Caco-2 (cell line): ENCODE measurements at regions not wholly inside any gene's neighbourhood (a gene's known extent, or its start where the extent isn't known, plus 50 kb on each side); places are given as distances from the start of the nearest gene placed in this dataset.

Source experiments
- BruUV-seq: library from RNA; stranded (reverse); fragments of 400-500 nt; replicated peaks from 2 replicates; lab custom pipeline; 2021; lab: Mats Ljungman, UMichigan
- CTCF ChIA-PET: fragments of 300-600 bp; sonication (Branson Sonifier 250); formaldehyde crosslinking; loops from one replicate; lab custom pipeline; 2022; ENCODE audit warnings: antibody characterized with exemption; lab: Charles Lee
- POLR2A ChIA-PET: fragments of 300-600 bp; sonication (Branson Sonifier 250); formaldehyde crosslinking; loops from one replicate; lab custom pipeline; 2022; ENCODE audit warnings: antibody characterized with exemption; lab: Charles Lee
- DNase-seq, 2 experiments: peaks; one replicate each; pipeline versions ENCODE4 v3.0.0 to v3.0.0-alpha.2; 2020 to 2022
- H3K27me3 ChIP-seq: replicated peaks from 2 replicates; pipeline ENCODE4 v1.6.0; 2011; ENCODE audit warnings: low read length; ENCODE audit not compliant: control insufficient read depth, insufficient read depth
- H3K36me3 ChIP-seq: 2 replicates; pipeline ENCODE4 v1.5.1; 2011; ENCODE audit warnings: low read length; ENCODE audit not compliant: control insufficient read depth, insufficient read depth
- H3K4me1 ChIP-seq: fragments of 250-450 bp; sonication (Bioruptor Pico); 2 replicates; pipeline ENCODE4 v1.5.1; 2020; ENCODE audit warnings: mild to moderate bottlenecking
- H3K4me3 ChIP-seq: 2 replicates; pipeline ENCODE4 v1.5.1; 2011; ENCODE audit warnings: low read depth, mild to moderate bottlenecking, control low read depth, low read length
- H3K9me3 ChIP-seq: fragments of 250-450 bp; sonication (Bioruptor Pico); 2 replicates; pipeline ENCODE4 v1.5.1; 2020; ENCODE audit warnings: mild to moderate bottlenecking, moderate library complexity
- H3K27ac Mint-ChIP-seq: one replicate; pipeline ENCODE4 v1.8.0; 2022; ENCODE audit warnings: mixed read lengths; ENCODE audit not compliant: unreplicated experiment
- H3K27me3 Mint-ChIP-seq: one replicate; pipeline ENCODE4 v1.8.0; 2022; ENCODE audit warnings: mixed read lengths; ENCODE audit not compliant: insufficient read depth, unreplicated experiment
- H3K36me3 Mint-ChIP-seq: one replicate; pipeline ENCODE4 v1.8.0; 2022; ENCODE audit warnings: mild to moderate bottlenecking, mixed read lengths; ENCODE audit not compliant: insufficient read depth, unreplicated experiment
- H3K4me1 Mint-ChIP-seq: one replicate; pipeline ENCODE4 v1.8.0; 2022; ENCODE audit warnings: low read depth, mixed read lengths; ENCODE audit not compliant: unreplicated experiment
- H3K4me3 Mint-ChIP-seq: one replicate; pipeline ENCODE4 v1.8.0; 2022; ENCODE audit warnings: mild to moderate bottlenecking, moderate library complexity, mixed read lengths; ENCODE audit not compliant: unreplicated experiment
- H3K9me3 Mint-ChIP-seq: one replicate; pipeline ENCODE4 v1.8.0; 2022; ENCODE audit warnings: mixed read lengths; ENCODE audit not compliant: unreplicated experiment
- intact Hi-C: fragments of 100-400 bp; cut with micrococcal nuclease; formaldehyde crosslinking; loops from one replicate; pipeline ENCODE4 v1.10.0; 2022; ENCODE audit not compliant: unreplicated experiment
- TF ChIP-seq, protein P1 (sequence below), 2 experiments: fragments of 200-600 bp in 1 of 2; IDR thresholded peaks; 1 replicate in 1 of 2; 2 replicates in 1 of 2; pipeline versions ENCODE4 v1.5.1 to v1.8.0; 2011 to 2022; ENCODE audit warnings: antibody characterized with exemption in 1 of 2, control low read depth in 1 of 2, inconsistent platforms in 1 of 2, low read depth in 1 of 2, low read length in 1 of 2, mild to moderate bottlenecking in 1 of 2, moderate library complexity in 1 of 2; ENCODE audit not compliant: insufficient read depth in 1 of 2, severe bottlenecking in 1 of 2, unreplicated experiment in 1 of 2

DNA sequence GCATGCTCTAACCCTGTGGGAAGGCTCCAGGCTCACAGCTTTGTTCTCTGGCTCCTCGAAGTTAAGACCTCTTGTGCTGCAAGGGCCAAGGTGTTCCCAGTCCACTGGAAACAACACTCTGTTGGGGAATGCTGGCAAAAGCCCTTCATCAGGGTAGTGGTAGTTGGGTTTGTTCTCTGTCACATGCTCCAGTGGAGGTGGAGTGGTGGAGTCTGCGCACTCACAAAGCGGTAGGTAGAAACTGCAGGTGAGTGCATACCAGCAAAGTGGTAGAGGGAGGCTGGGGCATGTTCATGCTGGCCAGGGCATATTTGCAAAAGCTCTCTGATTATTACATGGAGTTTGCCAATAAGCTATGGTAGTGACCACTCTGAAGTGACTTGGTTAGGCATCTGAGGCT lies 410.5 kb downstream of the CDH19 start:
- no peaks in the 10 kb centered on the region for H3K4me1 Mint-ChIP-seq
- no peaks in the 10 kb centered on the region for H3K36me3 ChIP-seq
- no peaks in the 10 kb centered on the region for H3K36me3 Mint-ChIP-seq
- no peaks in the 10 kb centered on the region for H3K27me3 ChIP-seq
- H3K27ac Mint-ChIP-seq: no peak overlapping the region
- no TSS peak for BruUV-seq
- TF ChIP-seq, protein P1, sequence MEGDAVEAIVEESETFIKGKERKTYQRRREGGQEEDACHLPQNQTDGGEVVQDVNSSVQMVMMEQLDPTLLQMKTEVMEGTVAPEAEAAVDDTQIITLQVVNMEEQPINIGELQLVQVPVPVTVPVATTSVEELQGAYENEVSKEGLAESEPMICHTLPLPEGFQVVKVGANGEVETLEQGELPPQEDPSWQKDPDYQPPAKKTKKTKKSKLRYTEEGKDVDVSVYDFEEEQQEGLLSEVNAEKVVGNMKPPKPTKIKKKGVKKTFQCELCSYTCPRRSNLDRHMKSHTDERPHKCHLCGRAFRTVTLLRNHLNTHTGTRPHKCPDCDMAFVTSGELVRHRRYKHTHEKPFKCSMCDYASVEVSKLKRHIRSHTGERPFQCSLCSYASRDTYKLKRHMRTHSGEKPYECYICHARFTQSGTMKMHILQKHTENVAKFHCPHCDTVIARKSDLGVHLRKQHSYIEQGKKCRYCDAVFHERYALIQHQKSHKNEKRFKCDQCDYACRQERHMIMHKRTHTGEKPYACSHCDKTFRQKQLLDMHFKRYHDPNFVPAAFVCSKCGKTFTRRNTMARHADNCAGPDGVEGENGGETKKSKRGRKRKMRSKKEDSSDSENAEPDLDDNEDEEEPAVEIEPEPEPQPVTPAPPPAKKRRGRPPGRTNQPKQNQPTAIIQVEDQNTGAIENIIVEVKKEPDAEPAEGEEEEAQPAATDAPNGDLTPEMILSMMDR (IDR thresholded peaks at IDR 0.05; ENCODE audit: insufficient read depth in 1 of 2, low read depth in 1 of 2, low read length in 1 of 2, severe bottlenecking in 1 of 2, unreplicated experiment in 1 of 2): no peak
- no peak for DNase-seq
- H3K9me3 ChIP-seq: no peaks in the 10 kb centered on the region
- CTCF ChIA-PET: no interaction called here
- no peak overlapping the region for H3K4me3 Mint-ChIP-seq
- H3K27me3 Mint-ChIP-seq: no peaks in the 10 kb centered on the region
- intact Hi-C loops: no loop called here
- no peak overlapping the region for H3K4me3 ChIP-seq
- no peaks in the 10 kb centered on the region for H3K4me1 ChIP-seq
- no peaks in the 10 kb centered on the region for H3K9me3 Mint-ChIP-seq
- POLR2A ChIA-PET: no interaction called here

DNA sequence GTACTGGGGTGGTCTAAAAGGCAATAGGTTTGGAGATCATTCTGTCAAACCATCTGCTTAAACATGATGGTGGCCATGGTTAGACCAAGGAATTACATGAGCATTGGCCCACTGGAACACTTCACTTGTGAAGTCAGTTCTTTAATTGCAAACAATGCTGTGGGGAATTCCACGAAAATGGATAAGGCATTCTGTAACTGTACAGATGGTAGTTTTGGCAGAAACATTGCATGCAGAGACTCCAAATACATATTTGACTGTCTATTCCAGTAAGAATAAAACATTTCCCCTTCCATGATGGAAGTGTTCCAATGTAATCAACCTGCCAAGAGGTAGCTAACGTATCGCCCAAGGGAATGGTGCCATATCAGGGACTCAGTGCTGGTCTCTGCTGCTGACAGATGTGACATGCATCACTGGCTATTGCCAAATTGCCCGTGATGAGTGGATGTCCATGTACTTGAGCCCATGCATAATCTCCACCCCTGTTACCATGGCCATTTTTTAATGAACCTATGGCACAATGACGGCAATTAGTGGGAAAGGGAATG lies 417.9 kb downstream of the CDH7 start:
- ChIA-PET POLR2A (no interaction called here), CTCF (no interaction called here)
- no peaks in the 10 kb centered on the region for H3K4me1 ChIP-seq
- H3K27ac Mint-ChIP-seq: no peak overlapping the region
- H3K9me3 ChIP-seq: no peaks in the 10 kb centered on the region
- intact Hi-C loops: no loop called here
- no peaks in the 10 kb centered on the region for H3K9me3 Mint-ChIP-seq
- no TSS peak for BruUV-seq
- no peak overlapping the region for H3K4me3 ChIP-seq
- H3K36me3 Mint-ChIP-seq: no peaks in the 10 kb centered on the region
- H3K36me3 ChIP-seq: no peaks in the 10 kb centered on the region
- H3K27me3 Mint-ChIP-seq: no peaks in the 10 kb centered on the region
- no peaks in the 10 kb centered on the region for H3K4me1 Mint-ChIP-seq
- DNase-seq: no peak
- H3K4me3 Mint-ChIP-seq: no peak overlapping the region
- H3K27me3 ChIP-seq: no peaks in the 10 kb centered on the region
- TF ChIP-seq, protein P1 (IDR thresholded peaks at IDR 0.05; ENCODE audit: insufficient read depth in 1 of 2, low read depth in 1 of 2, low read length in 1 of 2, severe bottlenecking in 1 of 2, unreplicated experiment in 1 of 2): no peak

- no peak overlapping the region for H3K27ac Mint-ChIP-seq
- POLR2A ChIA-PET: no interaction called here
- no peak overlapping the region for H3K4me3 Mint-ChIP-seq
- BruUV-seq: no TSS peak
- TF ChIP-seq, protein P1 (IDR thresholded peaks at IDR 0.05; ENCODE audit: insufficient read depth in 1 of 2, low read depth in 1 of 2, low read length in 1 of 2, severe bottlenecking in 1 of 2, unreplicated experiment in 1 of 2): no peak
- Histone ChIP-seq H3K4me3 (no peak overlapping the region), H3K4me1 (no peaks in the 10 kb centered on the region), H3K27me3 (no peaks in the 10 kb centered on the region), H3K36me3 (no peaks in the 10 kb centered on the region), H3K9me3 (no peaks in the 10 kb centered on the region)
- intact Hi-C loops: no loop called here
- H3K36me3 Mint-ChIP-seq: no peaks in the 10 kb centered on the region
- H3K4me1 Mint-ChIP-seq: no peaks in the 10 kb centered on the region
- no peaks in the 10 kb centered on the region for H3K27me3 Mint-ChIP-seq
- CTCF ChIA-PET: no interaction called here
- H3K9me3 Mint-ChIP-seq: no peaks in the 10 kb centered on the region
- no peak for DNase-seq
These were observed 417.2 kb downstream of the CDH7 start for GRCh38 chr18:66167829-66168684.
